ENCODE measurements at regions not wholly inside any gene's neighbourhood (a gene's known extent, or its start where the extent isn't known, plus 50 kb on each side); places are given as distances from the start of the nearest gene placed in this dataset.

DNA sequence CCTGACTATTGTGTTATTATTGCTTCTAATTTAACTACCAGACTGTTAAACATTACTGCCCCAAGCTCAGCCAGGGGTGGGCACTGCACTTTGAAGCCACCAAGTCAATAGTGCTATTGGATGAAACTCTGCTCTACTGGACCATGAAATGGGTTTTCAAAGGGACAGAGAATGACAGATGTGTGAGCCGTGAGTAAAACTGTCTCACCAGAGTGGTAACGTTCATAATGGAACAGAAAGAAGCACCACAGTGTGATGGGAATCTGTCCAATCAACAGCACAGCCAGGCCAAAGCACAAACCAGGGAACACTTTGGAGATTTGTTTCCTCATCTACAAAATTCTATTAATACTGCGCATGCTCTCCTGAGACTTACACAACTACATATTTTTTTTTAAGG, 171.8 kb upstream of the LPP start:
- Mint-ChIP-seq H3K9me3 (ENCODE audit: insufficient read depth) (peaks cover 4% of the 10 kb centered on the region), H3K27me3 (peaks cover 25% of the 10 kb centered on the region), H3K27ac (peak overlapping the region; percentile 8), H3K4me3 (no peak overlapping the region), H3K4me1 (peaks cover 58% of the 10 kb centered on the region)
- intact Hi-C loops (cut with micrococcal nuclease), result loop anchor here (2.0 kb wide), 1 partner anchor 19 kb away; no protein-coding TSS in a partner anchor
- no peak for ATAC-seq (ENCODE audit: low read depth)
- ChIA-PET POLR2A (no interaction called here), CTCF (interaction anchor here (1.3 to 2.5 kb wide), 3 partner anchors 9 to 972 kb away, joined by 4 to 6 read pairs (median 4); no protein-coding TSS in a partner anchor)
- Histone ChIP-seq H3K4me1 (ENCODE audit: control insufficient read depth in 2 of 2, insufficient read depth in 2 of 2, low read length in 2 of 2) (peaks cover 39 to 48% of the 10 kb centered on the region in 2 donors), H4K20me1 (ENCODE audit: control insufficient read depth, insufficient read depth, low read length, poor library complexity, severe bottlenecking) (no peaks in the 10 kb centered on the region), H3K27ac (ENCODE audit: low read length in 2 of 2) (no peak overlapping the region), H3K4me3 (ENCODE audit: control extremely low read depth in 1 of 5, extremely low read depth in 1 of 5, insufficient read depth in 1 of 5, low read depth in 2 of 5, low read length in 4 of 5) (no peak overlapping the region), H3K36me3 (replicated peaks in 1 of 2; ENCODE audit: control extremely low read depth in 1 of 2, control insufficient read depth in 1 of 2, extremely low read depth in 1 of 2, insufficient read depth in 2 of 2, low read length in 1 of 2) (no peaks in the 10 kb centered on the region), H3K79me2 (ENCODE audit: control insufficient read depth, insufficient read depth, low read length) (no peaks in the 10 kb centered on the region), H3K9me3 (ENCODE audit: control extremely low read depth in 1 of 3, control insufficient read depth in 2 of 3, insufficient read depth in 1 of 3, low read length in 2 of 3) (peaks cover 0 to 8% (median 5%) of the 10 kb centered on the region in 3 donors), H3K9ac (ENCODE audit: low read length) (no peak overlapping the region), H2AFZ (ENCODE audit: insufficient read depth, low read depth, low read length, poor library complexity, severe bottlenecking) (no peak overlapping the region), H3K4me2 (replicated peaks; ENCODE audit: low read depth, low read length, poor library complexity, severe bottlenecking) (peak overlapping the region; percentile 3), H3K27me3 (replicated peaks in 1 of 4; ENCODE audit: control extremely low read depth in 1 of 4, control insufficient read depth in 3 of 4, insufficient read depth in 4 of 4, low read length in 3 of 4) (peaks cover 0 to 10% (median 4%) of the 10 kb centered on the region in 4 experiments)
- no peak for DNase-seq
- TF ChIP-seq, protein P1, sequence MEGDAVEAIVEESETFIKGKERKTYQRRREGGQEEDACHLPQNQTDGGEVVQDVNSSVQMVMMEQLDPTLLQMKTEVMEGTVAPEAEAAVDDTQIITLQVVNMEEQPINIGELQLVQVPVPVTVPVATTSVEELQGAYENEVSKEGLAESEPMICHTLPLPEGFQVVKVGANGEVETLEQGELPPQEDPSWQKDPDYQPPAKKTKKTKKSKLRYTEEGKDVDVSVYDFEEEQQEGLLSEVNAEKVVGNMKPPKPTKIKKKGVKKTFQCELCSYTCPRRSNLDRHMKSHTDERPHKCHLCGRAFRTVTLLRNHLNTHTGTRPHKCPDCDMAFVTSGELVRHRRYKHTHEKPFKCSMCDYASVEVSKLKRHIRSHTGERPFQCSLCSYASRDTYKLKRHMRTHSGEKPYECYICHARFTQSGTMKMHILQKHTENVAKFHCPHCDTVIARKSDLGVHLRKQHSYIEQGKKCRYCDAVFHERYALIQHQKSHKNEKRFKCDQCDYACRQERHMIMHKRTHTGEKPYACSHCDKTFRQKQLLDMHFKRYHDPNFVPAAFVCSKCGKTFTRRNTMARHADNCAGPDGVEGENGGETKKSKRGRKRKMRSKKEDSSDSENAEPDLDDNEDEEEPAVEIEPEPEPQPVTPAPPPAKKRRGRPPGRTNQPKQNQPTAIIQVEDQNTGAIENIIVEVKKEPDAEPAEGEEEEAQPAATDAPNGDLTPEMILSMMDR (IDR thresholded peaks at IDR 0.05), result no peak
- TF ChIP-seq EZH2 (IDR thresholded peaks at IDR 0.05; ENCODE audit: borderline replicate concordance, insufficient read depth, low read depth, low read length, poor library complexity, severe bottlenecking), result no peak
- WGBS (ENCODE audit: insufficient coverage), result 0% methylated on average over 2 of the region's 3 CpGs

DNA sequence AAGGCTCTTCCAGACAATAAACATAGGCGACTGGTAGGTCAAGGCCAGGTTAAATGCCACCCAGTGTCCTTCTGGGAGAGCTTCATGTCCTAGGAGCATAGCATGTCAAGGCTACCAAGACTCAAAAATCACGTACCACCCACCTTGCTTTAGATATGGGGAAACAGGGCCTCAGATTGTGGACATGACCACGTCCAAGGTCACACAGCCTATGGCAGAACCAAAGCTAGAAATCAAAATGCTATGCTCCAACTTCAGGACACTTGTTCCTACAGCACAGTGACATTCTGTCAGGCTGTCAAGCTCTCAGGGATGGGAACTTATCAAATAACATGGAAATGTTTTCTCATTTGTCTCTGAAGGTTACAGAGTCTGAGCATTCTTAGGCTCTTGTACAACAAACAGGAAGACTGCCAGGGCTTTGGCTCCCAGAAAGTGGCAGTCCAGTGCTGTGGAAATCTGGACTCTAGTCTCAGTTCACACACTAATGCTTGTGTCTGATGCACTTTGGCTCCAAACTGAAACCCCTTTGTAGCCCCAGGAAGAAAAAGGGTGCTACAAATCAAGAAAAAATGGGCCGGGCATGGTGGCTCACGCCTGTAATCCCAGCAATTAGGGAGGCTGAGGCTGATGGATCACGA, 170.4 kb upstream of the LPP start:
- Histone ChIP-seq H3K4me3 (ENCODE audit: control extremely low read depth in 1 of 5, extremely low read depth in 1 of 5, insufficient read depth in 1 of 5, low read depth in 2 of 5, low read length in 4 of 5) (no peak overlapping the region), H2AFZ (ENCODE audit: insufficient read depth, low read depth, low read length, poor library complexity, severe bottlenecking) (no peak overlapping the region), H3K9ac (ENCODE audit: low read length) (no peak overlapping the region), H3K27ac (ENCODE audit: low read length in 2 of 2) (no peak overlapping the region), H3K4me2 (replicated peaks; ENCODE audit: low read depth, low read length, poor library complexity, severe bottlenecking) (no peak overlapping the region), H3K9me3 (ENCODE audit: control extremely low read depth in 1 of 3, control insufficient read depth in 2 of 3, insufficient read depth in 1 of 3, low read length in 2 of 3) (peaks cover 0 to 3% (median 0%) of the 10 kb centered on the region in 3 donors), H3K4me1 (ENCODE audit: control insufficient read depth in 2 of 2, insufficient read depth in 2 of 2, low read length in 2 of 2) (peaks cover 29 to 39% of the 10 kb centered on the region in 2 donors), H3K79me2 (ENCODE audit: control insufficient read depth, insufficient read depth, low read length) (no peaks in the 10 kb centered on the region), H3K36me3 (replicated peaks in 1 of 2; ENCODE audit: control extremely low read depth in 1 of 2, control insufficient read depth in 1 of 2, extremely low read depth in 1 of 2, insufficient read depth in 2 of 2, low read length in 1 of 2) (no peaks in the 10 kb centered on the region), H3K27me3 (replicated peaks in 1 of 4; ENCODE audit: control extremely low read depth in 1 of 4, control insufficient read depth in 3 of 4, insufficient read depth in 4 of 4, low read length in 3 of 4) (peaks cover 0 to 10% (median 4%) of the 10 kb centered on the region in 4 experiments), H4K20me1 (ENCODE audit: control insufficient read depth, insufficient read depth, low read length, poor library complexity, severe bottlenecking) (no peaks in the 10 kb centered on the region)
- WGBS (ENCODE audit: insufficient coverage), result 100% methylated on average over 4 of the region's 6 CpGs
- ATAC-seq (ENCODE audit: low read depth) (no peak), DNase-seq (no peak)
- Mint-ChIP-seq H3K9me3 (ENCODE audit: insufficient read depth) (peaks cover 4% of the 10 kb centered on the region), H3K4me3 (no peak overlapping the region), H3K27me3 (peaks cover 25% of the 10 kb centered on the region), H3K27ac (no peak overlapping the region), H3K4me1 (peaks cover 46% of the 10 kb centered on the region)
- intact Hi-C loops (cut with micrococcal nuclease), result loop anchor here (2.0 kb wide), 1 partner anchor 17 kb away; no protein-coding TSS in a partner anchor
- POLR2A ChIA-PET, result interaction anchor here (0.8 kb wide), 1 partner anchor 227 kb away, joined by 3 read pairs; no protein-coding TSS in a partner anchor
- CTCF ChIA-PET, result interaction anchor here (0.5 to 1.1 kb wide), 4 partner anchors 9 to 238 kb away, joined by 3 read pairs; partner anchors contain the start of gene BCL6
- TF ChIP-seq, protein P1 (IDR thresholded peaks at IDR 0.05), result no peak
- TF ChIP-seq EZH2 (IDR thresholded peaks at IDR 0.05; ENCODE audit: borderline replicate concordance, insufficient read depth, low read depth, low read length, poor library complexity, severe bottlenecking), result no peak

All from B cell (primary cell).